ENCODE measurements at regions not wholly inside any gene's neighbourhood (a gene's known extent, or its start where the extent isn't known, plus 50 kb on each side); places are given as distances from the start of the nearest gene placed in this dataset.
"Not testable (repeated sequence)": the region's sequence is repeated elsewhere in the genome, so short reads cannot be mapped to it uniquely, and the experiment has no call there.

DNA sequence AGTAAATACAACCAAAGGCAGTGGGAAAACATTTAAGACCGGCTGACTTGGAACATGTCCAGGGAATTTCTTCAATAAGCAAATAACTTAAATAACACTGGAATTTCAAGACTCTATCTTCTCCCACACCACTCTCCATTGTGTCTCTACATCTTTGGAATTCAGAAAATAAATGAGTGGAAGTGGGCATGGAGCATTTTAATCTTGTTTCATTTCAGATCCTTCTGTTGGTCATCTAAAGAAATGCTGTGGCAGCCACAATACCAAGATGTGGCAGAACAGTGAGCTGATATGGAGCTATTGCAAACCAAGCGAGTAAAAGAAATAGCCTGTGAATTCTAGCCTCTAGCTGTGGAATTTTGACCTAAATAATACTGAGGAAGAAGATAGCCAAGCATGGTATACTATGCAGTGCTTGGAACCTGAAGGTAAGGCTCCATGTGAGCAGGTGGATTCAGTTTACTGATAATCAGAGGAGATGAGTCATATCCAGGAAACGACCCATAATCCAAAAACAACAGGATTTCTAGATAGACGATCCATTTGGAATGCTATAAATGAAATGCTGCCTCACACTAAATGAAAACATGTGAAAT is 157.1 kb upstream of the SCN7A start:
- peak; percentile 11 for DNase-seq (ENCODE audit: low spot score)
- H3K9me3 ChIP-seq (ENCODE audit: low read depth), result no peaks in the 10 kb centered on the region
- no peaks in the 10 kb centered on the region for H4K20me1 ChIP-seq (ENCODE audit: insufficient read depth, poor library complexity, severe bottlenecking)
- H3K4me2 ChIP-seq, result peak overlapping the region; percentile 48
- TF ChIP-seq, protein P1, sequence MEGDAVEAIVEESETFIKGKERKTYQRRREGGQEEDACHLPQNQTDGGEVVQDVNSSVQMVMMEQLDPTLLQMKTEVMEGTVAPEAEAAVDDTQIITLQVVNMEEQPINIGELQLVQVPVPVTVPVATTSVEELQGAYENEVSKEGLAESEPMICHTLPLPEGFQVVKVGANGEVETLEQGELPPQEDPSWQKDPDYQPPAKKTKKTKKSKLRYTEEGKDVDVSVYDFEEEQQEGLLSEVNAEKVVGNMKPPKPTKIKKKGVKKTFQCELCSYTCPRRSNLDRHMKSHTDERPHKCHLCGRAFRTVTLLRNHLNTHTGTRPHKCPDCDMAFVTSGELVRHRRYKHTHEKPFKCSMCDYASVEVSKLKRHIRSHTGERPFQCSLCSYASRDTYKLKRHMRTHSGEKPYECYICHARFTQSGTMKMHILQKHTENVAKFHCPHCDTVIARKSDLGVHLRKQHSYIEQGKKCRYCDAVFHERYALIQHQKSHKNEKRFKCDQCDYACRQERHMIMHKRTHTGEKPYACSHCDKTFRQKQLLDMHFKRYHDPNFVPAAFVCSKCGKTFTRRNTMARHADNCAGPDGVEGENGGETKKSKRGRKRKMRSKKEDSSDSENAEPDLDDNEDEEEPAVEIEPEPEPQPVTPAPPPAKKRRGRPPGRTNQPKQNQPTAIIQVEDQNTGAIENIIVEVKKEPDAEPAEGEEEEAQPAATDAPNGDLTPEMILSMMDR (IDR thresholded peaks at IDR 0.05; ENCODE audit: poor library complexity), result no peak
- TF ChIP-seq EZH2phosphoT487 (IDR thresholded peaks at IDR 0.05; ENCODE audit: low read depth, severe bottlenecking, unreplicated experiment), result no peak
- TF ChIP-seq EZH2 (IDR thresholded peaks at IDR 0.05; ENCODE audit: borderline replicate concordance), result no peak
- 35% methylated on average over 4 of the region's 4 CpGs for WGBS (ENCODE audit: low lambda C conversion rate, missing lambda C conversion rate)
- H3K27ac ChIP-seq, result no peak overlapping the region
- no peaks in the 10 kb centered on the region for H3K27me3 ChIP-seq
- H2AFZ ChIP-seq, result no peak overlapping the region
- no peaks in the 10 kb centered on the region for H3K36me3 ChIP-seq (replicated peaks; ENCODE audit: insufficient read depth, low read depth)
- no peaks in the 10 kb centered on the region for H3K79me2 ChIP-seq
- H3K4me1 ChIP-seq (ENCODE audit: insufficient read depth), result peaks cover 7% of the 10 kb centered on the region
- no peaks in the 10 kb centered on the region for H3K9me2 ChIP-seq (replicated peaks; ENCODE audit: insufficient read depth)
- no peak overlapping the region for H3K4me3 ChIP-seq

DNA sequence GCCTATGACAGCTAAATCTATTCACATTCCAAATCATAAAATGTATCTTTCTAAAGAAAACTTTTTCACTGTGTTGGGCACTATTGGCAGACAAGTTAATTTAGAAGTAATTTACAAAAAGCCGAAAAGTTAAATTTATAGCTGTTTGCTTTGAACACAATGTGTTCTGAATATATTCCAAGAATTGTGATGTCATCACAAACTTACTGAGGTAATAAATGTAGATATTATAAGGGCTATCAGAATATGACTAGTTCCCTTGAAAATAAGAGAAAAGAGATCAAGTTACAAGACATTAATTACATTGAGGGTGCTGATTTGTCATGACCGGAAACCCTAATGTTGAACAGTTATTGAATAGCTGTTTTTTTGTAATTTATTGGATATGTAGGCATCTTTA is 153.9 kb upstream of the SCN7A start:
- TF ChIP-seq EZH2 (IDR thresholded peaks at IDR 0.05; ENCODE audit: borderline replicate concordance) (no peak), EZH2phosphoT487 (IDR thresholded peaks at IDR 0.05; ENCODE audit: low read depth, severe bottlenecking, unreplicated experiment) (no peak)
- Histone ChIP-seq H3K79me2 (no peaks in the 10 kb centered on the region), H3K4me1 (ENCODE audit: insufficient read depth) (peaks cover 7% of the 10 kb centered on the region), H3K4me3 (no peak overlapping the region), H3K9me2 (replicated peaks; ENCODE audit: insufficient read depth) (no peaks in the 10 kb centered on the region), H3K36me3 (replicated peaks; ENCODE audit: insufficient read depth, low read depth) (no peaks in the 10 kb centered on the region), H4K20me1 (ENCODE audit: insufficient read depth, poor library complexity, severe bottlenecking) (no peaks in the 10 kb centered on the region), H3K27ac (no peak overlapping the region), H3K27me3 (no peaks in the 10 kb centered on the region), H3K4me2 (no peak overlapping the region), H2AFZ (no peak overlapping the region), H3K9me3 (ENCODE audit: low read depth) (no peaks in the 10 kb centered on the region)
- DNase-seq (ENCODE audit: low spot score), result no peak
- 73% methylated on average over 2 of the region's 2 CpGs for WGBS (ENCODE audit: low lambda C conversion rate, missing lambda C conversion rate)

DNA sequence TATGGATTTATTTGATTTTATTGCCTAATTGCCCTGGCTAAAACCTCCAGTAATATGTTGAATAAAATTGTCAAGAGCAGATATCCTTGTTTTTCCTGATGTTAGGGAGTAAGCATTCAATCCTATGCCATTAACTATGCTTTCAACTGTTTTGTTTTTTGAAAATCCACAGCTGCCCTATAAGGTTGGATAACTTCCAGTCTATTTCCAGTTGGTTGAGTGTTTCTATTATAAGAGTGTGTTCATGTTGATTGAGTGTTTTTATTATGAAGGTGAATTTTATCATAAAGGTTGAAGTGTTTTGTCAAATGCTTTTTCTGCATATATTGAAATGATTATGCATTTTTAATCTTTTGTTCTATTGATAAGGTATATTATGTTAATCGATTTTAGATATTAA is 149.9 kb upstream of the SCN7A start:
- H3K4me3 ChIP-seq, result no peak overlapping the region
- no peaks in the 10 kb centered on the region for H3K4me1 ChIP-seq (ENCODE audit: insufficient read depth)
- H3K4me2 ChIP-seq, result no peak overlapping the region
- no peaks in the 10 kb centered on the region for H4K20me1 ChIP-seq (ENCODE audit: insufficient read depth, poor library complexity, severe bottlenecking)
- no peak for DNase-seq (ENCODE audit: low spot score)
- no peaks in the 10 kb centered on the region for H3K9me3 ChIP-seq (ENCODE audit: low read depth)
- H3K27me3 ChIP-seq, result no peaks in the 10 kb centered on the region
- TF ChIP-seq EZH2 (IDR thresholded peaks at IDR 0.05; ENCODE audit: borderline replicate concordance), result no peak
- TF ChIP-seq, protein P1 (IDR thresholded peaks at IDR 0.05; ENCODE audit: poor library complexity), result no peak
- no peak for TF ChIP-seq EZH2phosphoT487 (IDR thresholded peaks at IDR 0.05; ENCODE audit: low read depth, severe bottlenecking, unreplicated experiment)
- no peak overlapping the region for H2AFZ ChIP-seq
- H3K27ac ChIP-seq, result no peak overlapping the region
- no peaks in the 10 kb centered on the region for H3K9me2 ChIP-seq (replicated peaks; ENCODE audit: insufficient read depth)
- WGBS (ENCODE audit: low lambda C conversion rate, missing lambda C conversion rate), result 79% methylated on average over 1 of the region's 1 CpG
- H3K79me2 ChIP-seq, result no peaks in the 10 kb centered on the region
- H3K36me3 ChIP-seq (replicated peaks; ENCODE audit: insufficient read depth, low read depth), result no peaks in the 10 kb centered on the region

DNA sequence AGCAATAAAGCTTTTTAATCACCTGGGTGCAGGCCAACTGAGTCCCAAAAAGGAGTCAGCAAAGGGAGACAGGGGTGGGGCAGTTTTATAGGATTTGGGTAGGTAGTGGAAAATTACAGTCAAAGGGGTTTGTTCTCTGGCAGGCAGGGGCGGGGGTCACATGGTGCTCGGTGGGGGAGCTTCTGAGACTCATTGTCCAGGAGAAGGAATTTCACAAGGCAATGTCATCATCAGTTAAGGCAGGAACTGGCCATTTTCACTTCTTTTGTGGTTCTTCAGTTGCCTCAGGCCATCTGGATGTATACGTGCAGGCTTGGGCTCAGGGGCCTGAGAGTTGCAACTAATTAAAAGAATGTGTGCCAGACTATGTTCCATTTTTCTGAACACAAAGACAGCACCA is 147.5 kb upstream of the SCN7A start:
- WGBS (ENCODE audit: low lambda C conversion rate, missing lambda C conversion rate), result 83% methylated on average over 3 of the region's 3 CpGs
- not testable (repeated sequence) for H3K4me2 ChIP-seq; H3K4me1 ChIP-seq (ENCODE audit: insufficient read depth); H3K9me3 ChIP-seq (ENCODE audit: low read depth); H2AFZ ChIP-seq; H3K4me3 ChIP-seq; DNase-seq (ENCODE audit: low spot score); H3K9me2 ChIP-seq (replicated peaks; ENCODE audit: insufficient read depth); H3K27me3 ChIP-seq; H3K79me2 ChIP-seq; H4K20me1 ChIP-seq (ENCODE audit: insufficient read depth, poor library complexity, severe bottlenecking); H3K27ac ChIP-seq; H3K36me3 ChIP-seq (replicated peaks; ENCODE audit: insufficient read depth, low read depth)
